HepG2 (cell line): ENCODE measurements at regions not wholly inside any gene's neighbourhood (a gene's known extent, or its start where the extent isn't known, plus 50 kb on each side); places are given as distances from the start of the nearest gene placed in this dataset.

ENCODE experiments used
- ATAC-seq: fragments of 200-7000 bp; cut with Tn5 transposase; 3 replicates; pipeline ENCODE4 v1.9.1; 2020; ENCODE audit warnings: mild to moderate bottlenecking, moderate library complexity
- BruUV-seq: library from RNA; stranded (reverse); fragments of 400-500 nt; replicated peaks from 2 replicates; lab custom pipeline; 2021; lab: Mats Ljungman, UMichigan
- CTCF ChIA-PET: fragments of 300-600 bp; formaldehyde crosslinking; extraction: SDS; loops from one replicate; lab custom pipeline; 2021; ENCODE audit warnings: low total read pairs, inconsistent platforms, low intra/inter-chr PET ratio; lab: Yijun Ruan, JAX
- POLR2A ChIA-PET: fragments of 350-600 bp; sonication (Branson Sonifier 250); formaldehyde crosslinking; loops from one replicate; lab custom pipeline; 2020; ENCODE audit warnings: antibody characterized with exemption, inconsistent platforms; lab: Yijun Ruan, JAX
- DNase-seq: peaks from one replicate; pipeline ENCODE4 v3.0.0-alpha.2; 2015; ENCODE audit warnings: low spot score
- FAIRE-seq: peaks from 3 replicates; lab custom pipeline; 2011; peaks lifted over from hg19 to GRCh38; lab: Jason Lieb, UNC
- H2AFZ ChIP-seq: one replicate; pipeline ENCODE4 v1.6.1; 2011; ENCODE audit warnings: low read length, inconsistent platforms
- H3K27ac ChIP-seq: fragments of 300-600 bp; 3 replicates; pipeline ENCODE4 v1.8.0; 2011; ENCODE audit warnings: mixed run types, mild to moderate bottlenecking, mixed read lengths, low read length, inconsistent platforms; ENCODE audit not compliant: insufficient read depth; ENCODE audit errors: extremely low read length
- H3K27me3 ChIP-seq, 2 experiments: fragments of 200-600 bp in 1 of 2; 2 replicates in 1 of 2; 3 replicates in 1 of 2; pipeline versions ENCODE4 v1.6.0 to v1.8.0; 2011; ENCODE audit warnings: low read length in 2 of 2, mild to moderate bottlenecking in 2 of 2, moderate library complexity in 2 of 2, inconsistent platforms in 1 of 2; ENCODE audit not compliant: insufficient read depth in 2 of 2, control insufficient read depth in 1 of 2
- H3K36me3 ChIP-seq, 2 experiments: fragments of 200-600 bp in 1 of 2; replicated peaks in 1 of 2; 2 replicates in 1 of 2; 3 replicates in 1 of 2; pipeline versions ENCODE4 v1.5.1 to v1.8.0; 2011; ENCODE audit warnings: low read length in 2 of 2, inconsistent platforms in 1 of 2; ENCODE audit not compliant: insufficient read depth in 2 of 2, control insufficient read depth in 1 of 2
- H3K4me1 ChIP-seq: 2 replicates; pipeline ENCODE4 v1.5.1; 2012; ENCODE audit warnings: low read length, inconsistent platforms; ENCODE audit not compliant: insufficient read depth
- H3K4me2 ChIP-seq: 2 replicates; pipeline ENCODE4 v1.6.0; 2011; ENCODE audit warnings: low read depth, low read length, inconsistent platforms
- H3K4me3 ChIP-seq, 3 experiments: fragments of 200-600 bp in 1 of 3; sonication (generic), shearing (Covaris generic) in 1 of 3; replicated peaks in 1 of 3; 2 replicates each; pipeline ENCODE4 v1.5.1; 2011 to 2016; ENCODE audit warnings: low read length in 3 of 3, inconsistent platforms in 2 of 3, low read depth in 2 of 3, mild to moderate bottlenecking in 2 of 3, control low read depth in 1 of 3, mixed read lengths in 1 of 3; ENCODE audit not compliant: insufficient read depth in 1 of 3
- H3K79me2 ChIP-seq: one replicate; pipeline ENCODE4 v1.6.1; 2011; ENCODE audit warnings: low read length, inconsistent platforms; ENCODE audit not compliant: insufficient read depth
- H3K9ac ChIP-seq: 2 replicates; pipeline ENCODE4 v1.6.0; 2011; ENCODE audit warnings: mild to moderate bottlenecking, low read depth, low read length, inconsistent platforms; ENCODE audit not compliant: insufficient read depth
- H3K9me3 ChIP-seq: 2 replicates; pipeline ENCODE4 v1.5.1; 2012; ENCODE audit warnings: mild to moderate bottlenecking, low read length
- H4K20me1 ChIP-seq: 2 replicates; pipeline ENCODE4 v1.6.0; 2011; ENCODE audit warnings: inconsistent platforms, mild to moderate bottlenecking, low read length, moderate library complexity; ENCODE audit not compliant: insufficient read depth
- JUN ChIP-seq: sonication (generic); formaldehyde crosslinking; IDR thresholded peaks from 2 replicates; pipeline ENCODE4 v1.4.0; 2020; ENCODE audit warnings: mild to moderate bottlenecking, missing genetic modification reagents
- MAFF ChIP-seq: IDR thresholded peaks from 2 replicates; pipeline ENCODE4 v1.6.1; 2011; ENCODE audit warnings: low read depth, low read length, improper control_type of control experiment
- MAFK ChIP-seq, 2 experiments: IDR thresholded peaks in 1 of 2; conservative IDR thresholded peaks in 1 of 2; 2 replicates each; pipeline ENCODE4 v1.6.1; 2011; ENCODE audit warnings: improper control_type of control experiment in 2 of 2, low read length in 2 of 2
- MIER2 ChIP-seq: IDR thresholded peaks from 2 replicates; pipeline ENCODE4 v1.6.1; 2016; ENCODE audit warnings: missing biosample characterization, missing genetic modification reagents
- ZBTB38 ChIP-seq: sonication (generic); formaldehyde crosslinking; IDR thresholded peaks from 2 replicates; pipeline ENCODE4 v1.5.1; 2020; ENCODE audit warnings: mild to moderate bottlenecking, missing genetic modification reagents
- ZFP41 ChIP-seq: sonication (generic); formaldehyde crosslinking; IDR thresholded peaks from 2 replicates; pipeline ENCODE4 v1.4.0; 2020; ENCODE audit warnings: mild to moderate bottlenecking, missing genetic modification reagents, borderline replicate concordance
- ZHX2 ChIP-seq, 2 experiments: sonication (generic) in 1 of 2; formaldehyde crosslinking in 1 of 2; IDR thresholded peaks; 2 replicates each; pipeline versions ENCODE4 v1.6.1 to v1.9.0; 2014 to 2022; ENCODE audit warnings: antibody characterized with exemption in 1 of 2, borderline replicate concordance in 1 of 2, inconsistent platforms in 1 of 2, low read depth in 1 of 2, missing genetic modification reagents in 1 of 2
- ZNF800 ChIP-seq: sonication (generic); formaldehyde crosslinking; IDR thresholded peaks from 2 replicates; pipeline ENCODE4 v1.4.0; 2020; ENCODE audit warnings: missing genetic modification reagents
- WGBS: methylation state at CpG from one replicate; pipeline ENCODE4 v1.1.6; 2017; ENCODE audit warnings: low lambda C conversion rate; 5-methylcytosine and 5-hydroxymethylcytosine counted together
- in situ Hi-C: cut with HindIII; loops from 2 replicates; pipeline ENCODE4 v1.10.0; 2017; ENCODE audit warnings: low pct_unique_long_range_greater_than_20kb; ENCODE audit not compliant: extremely low pct_ligation_motif_present
- intact Hi-C: fragments of 100-400 bp; cut with micrococcal nuclease; formaldehyde crosslinking; loops from one replicate; pipeline ENCODE4 v1.10.0; 2022; ENCODE audit not compliant: unreplicated experiment

- no peak for TF ChIP-seq JUN (CRISPR knock-in tag)
- no peak for TF ChIP-seq ZFP41 (CRISPR knock-in tag)
- no peak for TF ChIP-seq MIER2 (CRISPR knock-in tag)
- no peak for TF ChIP-seq ZBTB38 (CRISPR knock-in tag)
- no peak for TF ChIP-seq ZHX2 (IDR thresholded peaks at IDR 0.05; ENCODE audit: low read depth)
- TF ChIP-seq ZHX2 (CRISPR knock-in tag; IDR thresholded peaks at IDR 0.05; ENCODE audit: borderline replicate concordance): no peak
- TF ChIP-seq MAFK (conservative IDR thresholded peaks at IDR 0.05 in 1 of 2, IDR thresholded peaks at IDR 0.05 in 1 of 2; ENCODE audit: low read length in 2 of 2): peak; percentile 57 to 78
- no peak for TF ChIP-seq ZNF800 (CRISPR knock-in tag)
- TF ChIP-seq MAFF: peak; percentile 67
- Histone ChIP-seq H3K27ac (no peak overlapping the region), H3K4me2 (no peak overlapping the region), H3K36me3 (no peaks in the 10 kb centered on the region), H3K9me3 (no peaks in the 10 kb centered on the region), H3K27me3 (peaks cover 2 to 16% of the 10 kb centered on the region in 2 experiments; a peak in 3 of 5 replicates), H3K4me3 (no peak overlapping the region), H3K4me1 (no peaks in the 10 kb centered on the region), H3K9ac (no peak overlapping the region), H4K20me1 (no peaks in the 10 kb centered on the region), H2AFZ (no peak overlapping the region), H3K79me2 (no peaks in the 10 kb centered on the region)
- BruUV-seq: no TSS peak
- in situ Hi-C loops (no loop called here), intact Hi-C loops (no loop called here)
- DNase-seq (no peak), ATAC-seq (no peak), FAIRE-seq (no peak)
- WGBS: 36% methylated on average over 3 of the region's 3 CpGs
- CTCF ChIA-PET: no interaction called here
- POLR2A ChIA-PET: no interaction called here
Measured at GRCh38 chr2:38243186-38243880, 133.7 kb downstream of the ATL2 start.
